Suprapubic skin (tissue), 4 donors: ENCODE measurements at regions not wholly inside any gene's neighbourhood (a gene's known extent, or its start where the extent isn't known, plus 50 kb on each side); places are given as distances from the start of the nearest gene placed in this dataset.
"Not testable (repeated sequence)": the region's sequence is repeated elsewhere in the genome, so short reads cannot be mapped to it uniquely, and the experiment has no call there.

Experiments
- DNase-seq, 2 donors: peaks; one replicate each; pipeline ENCODE4 v3.0.0-alpha.2; 2019; ENCODE audit warnings: low spot score in 2 of 2
- H3K27ac ChIP-seq: fragments of 200-600 bp; sonication (generic); one replicate; pipeline ENCODE4 v1.5.1; 2019
- H3K27me3 ChIP-seq: fragments of 200-600 bp; sonication (generic); one replicate; pipeline ENCODE4 v1.5.1; 2019
- H3K36me3 ChIP-seq: fragments of 200-600 bp; sonication (generic); one replicate; pipeline ENCODE4 v1.5.1; 2019
- H3K4me1 ChIP-seq: fragments of 200-600 bp; sonication (generic); one replicate; pipeline ENCODE4 v1.5.1; 2019
- H3K4me3 ChIP-seq: fragments of 200-600 bp; sonication (generic); one replicate; pipeline ENCODE4 v1.5.1; 2019; ENCODE audit warnings: mild to moderate bottlenecking
- H3K9me3 ChIP-seq: fragments of 200-600 bp; sonication (generic); one replicate; pipeline ENCODE4 v1.5.1; 2019
- CTCF ChIP-seq, 2 donors: fragments of 200-600 bp in 1 of 2; fragments of 450-650 bp in 1 of 2; sonication (generic) in 1 of 2; IDR thresholded peaks; one replicate each; pipeline ENCODE4 v1.5.1; 2016 to 2019; ENCODE audit warnings: antibody characterized with exemption in 2 of 2, mild to moderate bottlenecking in 1 of 2, moderate library complexity in 1 of 2
- EP300 ChIP-seq: sonication (generic); formaldehyde crosslinking; IDR thresholded peaks from one replicate; pipeline ENCODE4 v1.6.1; 2017; ENCODE audit warnings: antibody characterized with exemption
- POLR2A ChIP-seq, 2 donors: fragments of 450-650 bp; IDR thresholded peaks; one replicate each; pipeline ENCODE4 v1.6.1; 2017; ENCODE audit warnings: antibody characterized with exemption in 2 of 2, mild to moderate bottlenecking in 2 of 2, moderate library complexity in 2 of 2
- POLR2AphosphoS5 ChIP-seq, 3 donors: sonication (generic); formaldehyde crosslinking; IDR thresholded peaks; one replicate each; pipeline ENCODE4 v1.6.1; 2017; ENCODE audit warnings: antibody characterized with exemption in 3 of 3
- WGBS: methylation state at CpG from one replicate; pipeline ENCODE4 v1.1.5; 2018; 5-methylcytosine and 5-hydroxymethylcytosine counted together

- 68% methylated on average over 5 of the region's 5 CpGs for WGBS
- no peak overlapping the region for H3K27ac ChIP-seq
- TF ChIP-seq CTCF (IDR thresholded peaks at IDR 0.05) (no peak), EP300 (no peak), POLR2AphosphoS5 (IDR thresholded peaks at IDR 0.05) (no peak), POLR2A (IDR thresholded peaks at IDR 0.05) (no peak)
- H3K27me3 ChIP-seq, result no peaks in the 10 kb centered on the region
- no peaks in the 10 kb centered on the region for H3K4me1 ChIP-seq
- no peak overlapping the region for H3K4me3 ChIP-seq
- no peaks in the 10 kb centered on the region for H3K9me3 ChIP-seq
- no peaks in the 10 kb centered on the region for H3K36me3 ChIP-seq
- DNase-seq, result no peak
Measured at GRCh38 chrX:27276751-27277150, 186.4 kb downstream of the PPP4R3C start.

- no peak for DNase-seq
- H3K4me3 ChIP-seq, result no peak overlapping the region
- no peak for TF ChIP-seq POLR2A (IDR thresholded peaks at IDR 0.05)
- no peak for TF ChIP-seq EP300
- TF ChIP-seq CTCF (IDR thresholded peaks at IDR 0.05), result no peak
- no peak for TF ChIP-seq POLR2AphosphoS5 (IDR thresholded peaks at IDR 0.05)
- H3K27ac ChIP-seq, result no peak overlapping the region
- no peaks in the 10 kb centered on the region for H3K9me3 ChIP-seq
- H3K4me1 ChIP-seq, result no peaks in the 10 kb centered on the region
- H3K27me3 ChIP-seq, result no peaks in the 10 kb centered on the region
- no peaks in the 10 kb centered on the region for H3K36me3 ChIP-seq
Measured at GRCh38 chrX:27254656-27255055, 208.5 kb downstream of the PPP4R3C start.

GRCh38 chrX:27251369-27251768 is 211.8 kb downstream of the PPP4R3C start:
- TF ChIP-seq POLR2AphosphoS5 (IDR thresholded peaks at IDR 0.05) (no peak), EP300 (no peak)
- Histone ChIP-seq H3K4me3 (no peak overlapping the region), H3K9me3 (no peaks in the 10 kb centered on the region), H3K36me3 (no peaks in the 10 kb centered on the region), H3K27ac (no peak overlapping the region), H3K27me3 (no peaks in the 10 kb centered on the region), H3K4me1 (no peaks in the 10 kb centered on the region)
- no peak for DNase-seq
- 43% methylated on average over 3 of the region's 3 CpGs for WGBS

GRCh38 chrX:27242581-27242980 is 220.6 kb downstream of the PPP4R3C start:
- Histone ChIP-seq H3K27me3 (no peaks in the 10 kb centered on the region), H3K27ac (no peak overlapping the region), H3K4me1 (no peaks in the 10 kb centered on the region), H3K4me3 (no peak overlapping the region), H3K9me3 (no peaks in the 10 kb centered on the region), H3K36me3 (no peaks in the 10 kb centered on the region)
- TF ChIP-seq EP300, result no peak
- TF ChIP-seq POLR2AphosphoS5 (IDR thresholded peaks at IDR 0.05), result no peak
- TF ChIP-seq CTCF (IDR thresholded peaks at IDR 0.05), result no peak
- no peak for TF ChIP-seq POLR2A (IDR thresholded peaks at IDR 0.05)
- no peak for DNase-seq
- WGBS, result 52% methylated on average over 1 of the region's 1 CpG

- no peak overlapping the region for H3K27ac ChIP-seq
- no peaks in the 10 kb centered on the region for H3K36me3 ChIP-seq
- H3K27me3 ChIP-seq, result no peaks in the 10 kb centered on the region
- no peak for TF ChIP-seq POLR2AphosphoS5 (IDR thresholded peaks at IDR 0.05)
- H3K9me3 ChIP-seq, result no peaks in the 10 kb centered on the region
- no peak for DNase-seq
- H3K4me3 ChIP-seq, result no peak overlapping the region
- H3K4me1 ChIP-seq, result no peaks in the 10 kb centered on the region
Measured at GRCh38 chrX:27241981-27242380, 221.2 kb downstream of the PPP4R3C start.

GRCh38 chrX:27240042-27240441 is 223.1 kb downstream of the PPP4R3C start:
- WGBS, result 96% methylated on average over 4 of the region's 4 CpGs
- not testable (repeated sequence) for H3K27me3 ChIP-seq, H3K4me1 ChIP-seq, H3K4me3 ChIP-seq, H3K27ac ChIP-seq, H3K9me3 ChIP-seq, H3K36me3 ChIP-seq, DNase-seq

- no peak overlapping the region for H3K27ac ChIP-seq
- H3K4me1 ChIP-seq, result no peaks in the 10 kb centered on the region
- no peak overlapping the region for H3K4me3 ChIP-seq
- TF ChIP-seq EP300, result no peak
- TF ChIP-seq CTCF (IDR thresholded peaks at IDR 0.05), result no peak
- no peak for TF ChIP-seq POLR2AphosphoS5 (IDR thresholded peaks at IDR 0.05)
- no peak for TF ChIP-seq POLR2A (IDR thresholded peaks at IDR 0.05)
- no peaks in the 10 kb centered on the region for H3K36me3 ChIP-seq
- H3K27me3 ChIP-seq, result no peaks in the 10 kb centered on the region
- no peak for DNase-seq
- H3K9me3 ChIP-seq, result no peaks in the 10 kb centered on the region
Measured at GRCh38 chrX:27236681-27237080, 226.5 kb downstream of the PPP4R3C start.
